Fibroblast of lung (primary cell): ENCODE measurements at regions not wholly inside any gene's neighbourhood (a gene's known extent, or its start where the extent isn't known, plus 50 kb on each side); places are given as distances from the start of the nearest gene placed in this dataset.

Source experiments
- CTCF ChIP-seq, 2 donors: IDR thresholded peaks in 1 of 2; conservative IDR thresholded peaks in 1 of 2; 1 replicate in 1 of 2; 2 replicates in 1 of 2; pipeline ENCODE4 v1.5.1; 2011 to 2012; ENCODE audit warnings: low read length in 2 of 2, control low read depth in 1 of 2, inconsistent platforms in 1 of 2, low read depth in 1 of 2, mild to moderate bottlenecking in 1 of 2
- EZH2 ChIP-seq: IDR thresholded peaks from 2 replicates; pipeline ENCODE4 v1.5.1; 2012; ENCODE audit warnings: low read length, control low read depth, mild to moderate bottlenecking; ENCODE audit errors: missing control alignments

GRCh38 chr2:118562144-118562543 is 285.3 kb downstream of the EN1 start:
- TF ChIP-seq CTCF (conservative IDR thresholded peaks at IDR 0.05 in 1 of 2, IDR thresholded peaks at IDR 0.05 in 1 of 2; ENCODE audit: low read depth in 1 of 2, low read length in 2 of 2) (no peak), EZH2 (no peak)
